ENCODE measurements at regions not wholly inside any gene's neighbourhood (a gene's known extent, or its start where the extent isn't known, plus 50 kb on each side); places are given as distances from the start of the nearest gene placed in this dataset.

DNA sequence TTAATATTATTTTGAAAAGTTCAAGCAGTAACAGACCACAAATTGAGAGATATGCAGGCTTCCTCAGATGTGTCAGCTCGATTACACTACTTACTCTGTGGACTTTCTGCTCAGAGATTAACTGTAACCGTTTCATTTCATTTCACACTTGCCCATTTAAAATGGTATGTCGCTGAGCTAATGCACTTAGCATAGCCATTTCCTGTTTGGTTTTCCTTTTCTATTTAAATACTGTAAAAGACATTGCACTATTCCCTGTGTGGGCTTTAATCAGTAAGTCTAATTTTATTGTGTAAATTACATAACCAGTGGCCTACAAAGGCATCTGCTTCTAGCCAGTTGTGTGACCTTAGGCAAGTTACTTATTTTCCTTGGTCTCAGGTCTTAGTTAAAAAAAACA is 237.6 kb downstream of the LACC1 start:
- Histone ChIP-seq H3K4me3 (no peak overlapping the region), H3K4me1 (no peaks in the 10 kb centered on the region), H3K9me3 (no peaks in the 10 kb centered on the region), H3K27me3 (no peaks in the 10 kb centered on the region), H3K9ac (ENCODE audit: low read depth in 2 of 2, low read length in 2 of 2) (no peak overlapping the region), H3K27ac (no peak overlapping the region), H3K36me3 (no peaks in the 10 kb centered on the region)
- TF ChIP-seq, protein P1, sequence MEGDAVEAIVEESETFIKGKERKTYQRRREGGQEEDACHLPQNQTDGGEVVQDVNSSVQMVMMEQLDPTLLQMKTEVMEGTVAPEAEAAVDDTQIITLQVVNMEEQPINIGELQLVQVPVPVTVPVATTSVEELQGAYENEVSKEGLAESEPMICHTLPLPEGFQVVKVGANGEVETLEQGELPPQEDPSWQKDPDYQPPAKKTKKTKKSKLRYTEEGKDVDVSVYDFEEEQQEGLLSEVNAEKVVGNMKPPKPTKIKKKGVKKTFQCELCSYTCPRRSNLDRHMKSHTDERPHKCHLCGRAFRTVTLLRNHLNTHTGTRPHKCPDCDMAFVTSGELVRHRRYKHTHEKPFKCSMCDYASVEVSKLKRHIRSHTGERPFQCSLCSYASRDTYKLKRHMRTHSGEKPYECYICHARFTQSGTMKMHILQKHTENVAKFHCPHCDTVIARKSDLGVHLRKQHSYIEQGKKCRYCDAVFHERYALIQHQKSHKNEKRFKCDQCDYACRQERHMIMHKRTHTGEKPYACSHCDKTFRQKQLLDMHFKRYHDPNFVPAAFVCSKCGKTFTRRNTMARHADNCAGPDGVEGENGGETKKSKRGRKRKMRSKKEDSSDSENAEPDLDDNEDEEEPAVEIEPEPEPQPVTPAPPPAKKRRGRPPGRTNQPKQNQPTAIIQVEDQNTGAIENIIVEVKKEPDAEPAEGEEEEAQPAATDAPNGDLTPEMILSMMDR (IDR thresholded peaks at IDR 0.05), result no peak
- intact Hi-C loops (cut with DNase I), result no loop called here
- no peak for DNase-seq

DNA sequence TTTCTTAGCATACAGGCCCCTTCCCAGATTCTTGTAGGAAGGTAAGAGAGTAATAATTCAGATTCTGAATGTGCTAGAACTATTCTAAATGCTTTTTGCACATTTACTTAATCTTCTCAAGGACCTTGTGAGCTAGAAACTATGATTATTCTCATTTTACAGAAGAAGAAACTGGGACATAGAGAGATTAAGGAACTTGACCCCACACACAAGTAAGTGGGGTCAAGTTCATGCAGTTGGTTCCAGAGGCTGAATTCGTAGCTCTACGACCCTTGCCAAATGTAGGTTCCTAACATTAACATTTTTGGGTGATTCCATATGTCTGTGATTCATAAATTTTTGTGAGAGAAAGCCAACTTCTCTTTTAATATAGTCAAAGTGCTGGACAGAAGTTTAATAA is 238.1 kb downstream of the LACC1 start:
- no peaks in the 10 kb centered on the region for H3K4me1 ChIP-seq
- H3K27ac ChIP-seq, result no peak overlapping the region
- no peaks in the 10 kb centered on the region for H3K27me3 ChIP-seq
- intact Hi-C loops (cut with DNase I), result no loop called here
- no peaks in the 10 kb centered on the region for H3K36me3 ChIP-seq
- no peak for DNase-seq
- no peak overlapping the region for H3K9ac ChIP-seq (ENCODE audit: low read depth in 2 of 2, low read length in 2 of 2)
- H3K4me3 ChIP-seq, result no peak overlapping the region
- TF ChIP-seq, protein P1 (IDR thresholded peaks at IDR 0.05), result no peak
- H3K9me3 ChIP-seq, result no peaks in the 10 kb centered on the region

DNA sequence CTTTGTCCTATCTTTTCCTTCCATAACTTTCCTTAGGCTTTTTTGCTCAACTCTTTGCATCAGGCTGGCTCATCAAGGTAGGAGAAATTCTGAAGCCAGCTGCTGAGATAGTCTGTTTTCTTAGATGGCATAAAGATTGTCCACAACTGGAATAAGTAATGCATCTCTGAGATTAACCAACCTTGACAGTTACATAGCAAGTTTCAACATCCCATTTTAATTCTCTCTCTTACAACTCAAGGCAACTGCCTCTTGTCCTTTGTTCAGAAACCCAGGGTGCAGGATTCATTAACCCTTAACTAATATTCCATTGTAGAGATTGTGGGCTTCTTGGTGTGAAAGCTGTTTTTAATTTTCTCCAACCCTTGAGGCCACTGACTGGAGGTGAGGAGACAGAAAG is 239.2 kb downstream of the LACC1 start:
- Histone ChIP-seq H3K27me3 (no peaks in the 10 kb centered on the region), H3K4me1 (no peaks in the 10 kb centered on the region), H3K9ac (ENCODE audit: low read depth in 2 of 2, low read length in 2 of 2) (no peak overlapping the region), H3K9me3 (no peaks in the 10 kb centered on the region), H3K36me3 (no peaks in the 10 kb centered on the region), H3K27ac (no peak overlapping the region), H3K4me3 (no peak overlapping the region)
- no peak for DNase-seq
- TF ChIP-seq, protein P1 (IDR thresholded peaks at IDR 0.05), result no peak
- intact Hi-C loops (cut with DNase I), result no loop called here

DNA sequence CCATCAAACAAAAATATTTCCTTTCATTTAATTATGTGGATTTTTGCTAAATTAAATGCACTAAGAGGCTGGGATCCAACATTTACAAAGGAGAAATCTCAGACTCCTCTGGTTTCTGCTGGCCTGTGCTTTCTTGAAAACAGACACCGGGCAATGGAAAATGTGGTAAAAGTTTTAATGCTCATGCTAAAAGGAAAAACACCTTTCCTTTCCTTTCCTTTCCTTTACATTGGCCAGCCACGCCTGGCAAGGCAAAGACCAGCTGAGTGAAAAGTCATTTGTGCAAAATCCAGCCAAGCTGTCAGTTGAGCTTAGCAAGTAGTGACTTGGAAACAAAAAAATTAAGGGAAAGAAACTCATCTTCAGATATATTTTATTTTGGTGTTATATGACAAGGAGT is 240.3 kb downstream of the LACC1 start:
- H3K4me1 ChIP-seq, result no peaks in the 10 kb centered on the region
- H3K9me3 ChIP-seq, result no peaks in the 10 kb centered on the region
- H3K9ac ChIP-seq (ENCODE audit: low read depth in 2 of 2, low read length in 2 of 2), result no peak overlapping the region
- no peak overlapping the region for H3K27ac ChIP-seq
- H3K27me3 ChIP-seq, result no peaks in the 10 kb centered on the region
- intact Hi-C loops (cut with DNase I), result no loop called here
- TF ChIP-seq, protein P1 (IDR thresholded peaks at IDR 0.05), result no peak
- H3K36me3 ChIP-seq, result no peaks in the 10 kb centered on the region
- DNase-seq, result no peak
- H3K4me3 ChIP-seq, result no peak overlapping the region

DNA sequence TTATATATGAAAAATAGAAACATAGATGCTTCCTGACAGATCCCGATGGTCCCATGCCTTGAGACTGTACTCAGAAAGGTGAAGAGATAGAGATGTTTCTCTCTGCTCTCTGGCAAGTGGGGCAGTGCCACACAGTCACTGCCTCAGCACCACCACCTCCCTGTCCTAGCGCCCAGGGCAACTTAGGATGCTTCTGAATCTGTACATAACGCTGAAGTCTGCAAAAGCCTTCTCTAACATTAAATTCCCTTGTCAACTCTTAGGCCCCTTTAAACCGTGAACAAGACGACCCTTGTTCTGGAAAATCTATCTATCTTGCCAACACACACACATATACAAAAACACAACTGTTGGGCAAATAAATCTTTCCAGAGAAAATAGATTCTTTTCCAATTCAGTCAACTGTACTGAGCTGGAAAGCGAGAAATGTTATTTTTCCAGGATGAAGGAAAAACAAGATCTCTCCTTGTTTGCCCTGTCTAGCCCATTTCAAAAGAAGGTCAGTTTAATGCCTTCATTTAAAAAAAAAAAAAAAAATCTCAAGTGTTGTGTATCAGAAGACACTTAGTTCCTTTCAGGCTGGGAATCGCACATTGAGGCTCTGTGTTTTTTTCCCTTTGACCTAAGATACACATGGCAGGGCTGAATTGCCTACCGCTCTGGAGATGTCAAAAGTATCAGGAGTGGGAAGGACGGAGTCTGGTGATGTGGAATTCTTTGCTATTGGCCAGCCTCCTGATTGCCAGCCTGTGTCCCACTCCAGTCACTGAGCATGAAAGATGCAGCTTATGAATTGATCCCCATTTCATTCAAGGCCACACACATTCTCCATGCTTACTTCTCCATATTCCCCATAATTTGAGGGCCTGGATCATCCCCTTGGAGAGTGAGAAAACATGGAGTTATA is 241.4 kb downstream of the LACC1 start:
- Histone ChIP-seq H3K4me3 (no peak overlapping the region), H3K9me3 (no peaks in the 10 kb centered on the region), H3K27ac (no peak overlapping the region), H3K36me3 (no peaks in the 10 kb centered on the region), H3K4me1 (no peaks in the 10 kb centered on the region), H3K27me3 (no peaks in the 10 kb centered on the region), H3K9ac (ENCODE audit: low read depth in 2 of 2, low read length in 2 of 2) (no peak overlapping the region)
- intact Hi-C loops (cut with DNase I), result no loop called here
- no peak for DNase-seq
- TF ChIP-seq, protein P1 (IDR thresholded peaks at IDR 0.05), result no peak
